BE2C (cell line): ENCODE measurements at regions not wholly inside any gene's neighbourhood (a gene's known extent, or its start where the extent isn't known, plus 50 kb on each side); places are given as distances from the start of the nearest gene placed in this dataset.

Source experiments
- DNase-seq: peaks from one replicate; pipeline ENCODE4 v3.0.0-alpha.2; 2020
- H3K27me3 ChIP-seq: fragments of 250-450 bp; sonication (Bioruptor Pico); 2 replicates; pipeline ENCODE4 v1.5.1; 2020; ENCODE audit warnings: mild to moderate bottlenecking
- H3K36me3 ChIP-seq: fragments of 250-450 bp; sonication (Bioruptor Pico); 2 replicates; pipeline ENCODE4 v1.5.1; 2020; ENCODE audit warnings: mild to moderate bottlenecking
- H3K4me1 ChIP-seq: fragments of 250-450 bp; sonication (Bioruptor Pico); 2 replicates; pipeline ENCODE4 v1.5.1; 2020
- H3K4me3 ChIP-seq: 2 replicates; pipeline ENCODE4 v1.5.1; 2011; ENCODE audit warnings: low read depth, low read length
- H3K9me3 ChIP-seq: fragments of 250-450 bp; sonication (Bioruptor Pico); 2 replicates; pipeline ENCODE4 v1.5.1; 2020
- TF ChIP-seq, protein P1 (sequence below): IDR thresholded peaks from 2 replicates; pipeline ENCODE4 v1.5.1; 2012; ENCODE audit warnings: mild to moderate bottlenecking, low read depth, low read length

DNA sequence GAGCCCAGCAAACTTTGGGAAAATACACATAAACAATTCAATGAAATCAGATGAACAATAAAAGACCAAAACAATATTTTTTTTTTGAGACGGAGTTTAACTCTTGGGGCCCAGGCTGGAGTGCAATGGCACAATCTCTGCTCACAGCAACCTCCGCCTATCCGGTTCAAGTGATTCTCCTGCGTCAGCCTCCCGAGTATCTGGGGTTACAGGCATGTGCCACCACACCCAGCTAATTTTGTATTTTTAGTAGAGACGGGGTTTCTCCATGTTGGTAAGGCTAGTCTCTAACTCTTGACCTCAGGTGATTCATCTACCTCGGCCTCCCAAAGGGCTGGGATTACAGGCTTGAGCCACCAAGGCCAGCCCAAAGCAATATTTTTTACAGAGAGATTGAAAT lies 1588.5 kb downstream of the BRINP3 start:
- H3K9me3 ChIP-seq = no peaks in the 10 kb centered on the region

DNA sequence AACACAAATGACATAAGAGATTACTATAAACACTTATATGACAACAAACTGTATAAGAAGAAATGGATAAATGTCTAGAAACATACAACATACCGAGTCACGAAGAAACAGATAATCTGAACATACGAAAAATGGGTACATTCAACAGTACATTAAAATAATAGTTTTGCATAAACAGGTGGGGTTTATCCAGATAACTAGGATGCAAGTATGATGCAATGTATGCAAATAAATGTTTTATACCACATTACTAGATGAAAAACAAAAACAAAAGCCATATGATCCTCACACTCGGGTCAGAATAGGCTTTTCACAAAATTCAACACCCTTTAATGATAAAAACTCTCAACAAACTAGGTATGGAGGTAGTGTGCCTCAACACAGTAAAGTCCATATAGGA lies 1585.7 kb downstream of the BRINP3 start:
- H3K27me3 ChIP-seq = no peaks in the 10 kb centered on the region
- no peaks in the 10 kb centered on the region for H3K4me1 ChIP-seq
- no peaks in the 10 kb centered on the region for H3K36me3 ChIP-seq
- TF ChIP-seq, protein P1, sequence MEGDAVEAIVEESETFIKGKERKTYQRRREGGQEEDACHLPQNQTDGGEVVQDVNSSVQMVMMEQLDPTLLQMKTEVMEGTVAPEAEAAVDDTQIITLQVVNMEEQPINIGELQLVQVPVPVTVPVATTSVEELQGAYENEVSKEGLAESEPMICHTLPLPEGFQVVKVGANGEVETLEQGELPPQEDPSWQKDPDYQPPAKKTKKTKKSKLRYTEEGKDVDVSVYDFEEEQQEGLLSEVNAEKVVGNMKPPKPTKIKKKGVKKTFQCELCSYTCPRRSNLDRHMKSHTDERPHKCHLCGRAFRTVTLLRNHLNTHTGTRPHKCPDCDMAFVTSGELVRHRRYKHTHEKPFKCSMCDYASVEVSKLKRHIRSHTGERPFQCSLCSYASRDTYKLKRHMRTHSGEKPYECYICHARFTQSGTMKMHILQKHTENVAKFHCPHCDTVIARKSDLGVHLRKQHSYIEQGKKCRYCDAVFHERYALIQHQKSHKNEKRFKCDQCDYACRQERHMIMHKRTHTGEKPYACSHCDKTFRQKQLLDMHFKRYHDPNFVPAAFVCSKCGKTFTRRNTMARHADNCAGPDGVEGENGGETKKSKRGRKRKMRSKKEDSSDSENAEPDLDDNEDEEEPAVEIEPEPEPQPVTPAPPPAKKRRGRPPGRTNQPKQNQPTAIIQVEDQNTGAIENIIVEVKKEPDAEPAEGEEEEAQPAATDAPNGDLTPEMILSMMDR = no peak
- DNase-seq = no peak
- no peak overlapping the region for H3K4me3 ChIP-seq
- no peaks in the 10 kb centered on the region for H3K9me3 ChIP-seq

More for the DNA sequence above, 1588.5 kb downstream of the BRINP3 start:
- no peak for DNase-seq
- H3K36me3 ChIP-seq = no peaks in the 10 kb centered on the region
- no peaks in the 10 kb centered on the region for H3K4me1 ChIP-seq
- TF ChIP-seq, protein P1 = no peak
- H3K4me3 ChIP-seq = no peak overlapping the region
- H3K27me3 ChIP-seq = no peaks in the 10 kb centered on the region

DNA sequence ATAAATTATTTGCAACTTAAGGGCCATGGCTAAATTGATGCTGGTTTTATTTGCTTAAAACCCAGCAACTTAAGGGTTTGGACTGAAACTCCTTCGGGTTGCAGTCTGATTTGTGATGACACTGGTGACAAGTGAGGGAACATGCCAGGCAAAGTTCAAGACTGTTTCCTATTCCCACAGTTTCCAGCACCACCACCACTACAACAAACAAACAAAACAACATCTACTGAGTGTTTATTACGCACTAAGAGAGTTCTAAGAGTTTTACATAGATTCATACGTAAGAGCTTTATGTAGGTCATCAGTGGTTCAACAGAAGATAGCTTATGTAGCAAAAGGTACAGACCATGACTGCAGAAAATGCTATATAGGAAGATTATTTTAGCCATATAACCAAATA lies 1582.1 kb downstream of the BRINP3 start:
- H3K4me3 ChIP-seq = no peak overlapping the region
- no peaks in the 10 kb centered on the region for H3K27me3 ChIP-seq
- TF ChIP-seq, protein P1 = no peak
- DNase-seq = no peak
- H3K9me3 ChIP-seq = peaks cover 3% of the 10 kb centered on the region; the same call in 1 of the 2 replicates
- H3K4me1 ChIP-seq = no peaks in the 10 kb centered on the region
- H3K36me3 ChIP-seq = no peaks in the 10 kb centered on the region

DNA sequence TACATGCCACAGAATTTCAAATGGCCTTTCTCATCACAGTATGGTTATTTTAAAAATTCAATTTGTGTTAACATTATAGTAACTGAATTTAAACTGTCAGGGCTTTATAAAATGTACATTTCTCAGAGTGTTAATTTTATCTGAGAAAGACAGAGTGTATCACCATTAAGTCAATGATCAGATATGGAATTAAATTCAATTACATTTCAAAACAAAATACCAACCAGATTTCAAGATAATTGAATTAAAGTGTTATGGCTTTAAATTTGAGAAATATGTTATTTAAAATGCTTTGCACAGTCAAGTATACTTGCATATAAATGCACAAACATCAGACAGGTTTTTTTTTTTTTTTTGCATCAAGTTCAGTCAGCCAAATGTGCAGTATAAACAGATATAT lies 1574.4 kb downstream of the BRINP3 start:
- H3K9me3 ChIP-seq = no peaks in the 10 kb centered on the region
- no peak for DNase-seq
- H3K36me3 ChIP-seq = no peaks in the 10 kb centered on the region
- H3K4me3 ChIP-seq = no peak overlapping the region
- TF ChIP-seq, protein P1 = no peak
- no peaks in the 10 kb centered on the region for H3K4me1 ChIP-seq
- no peaks in the 10 kb centered on the region for H3K27me3 ChIP-seq

DNA sequence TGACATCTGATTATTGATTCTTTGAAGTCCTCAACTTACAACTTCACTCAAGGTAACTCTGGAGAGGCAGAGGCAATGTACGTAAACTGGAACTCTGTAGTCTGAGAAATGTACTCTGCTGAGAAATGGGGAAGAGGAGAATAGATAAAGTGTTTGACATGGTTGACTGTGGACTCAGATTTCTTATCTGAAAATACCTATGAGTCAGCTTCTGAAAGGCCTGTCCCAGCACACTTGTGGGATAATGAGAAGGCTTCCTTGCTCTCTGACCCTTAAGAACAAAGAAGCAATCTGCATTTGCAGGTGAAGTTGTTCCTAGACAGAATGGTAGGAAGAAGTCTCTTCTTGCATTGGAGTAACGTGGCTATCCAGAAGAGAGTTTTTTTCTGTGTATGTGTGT lies 1573.5 kb downstream of the BRINP3 start:
- Histone ChIP-seq H3K4me3 (no peak overlapping the region), H3K27me3 (no peaks in the 10 kb centered on the region), H3K36me3 (no peaks in the 10 kb centered on the region), H3K9me3 (no peaks in the 10 kb centered on the region), H3K4me1 (no peaks in the 10 kb centered on the region)
- no peak for DNase-seq
- TF ChIP-seq, protein P1 = no peak

DNA sequence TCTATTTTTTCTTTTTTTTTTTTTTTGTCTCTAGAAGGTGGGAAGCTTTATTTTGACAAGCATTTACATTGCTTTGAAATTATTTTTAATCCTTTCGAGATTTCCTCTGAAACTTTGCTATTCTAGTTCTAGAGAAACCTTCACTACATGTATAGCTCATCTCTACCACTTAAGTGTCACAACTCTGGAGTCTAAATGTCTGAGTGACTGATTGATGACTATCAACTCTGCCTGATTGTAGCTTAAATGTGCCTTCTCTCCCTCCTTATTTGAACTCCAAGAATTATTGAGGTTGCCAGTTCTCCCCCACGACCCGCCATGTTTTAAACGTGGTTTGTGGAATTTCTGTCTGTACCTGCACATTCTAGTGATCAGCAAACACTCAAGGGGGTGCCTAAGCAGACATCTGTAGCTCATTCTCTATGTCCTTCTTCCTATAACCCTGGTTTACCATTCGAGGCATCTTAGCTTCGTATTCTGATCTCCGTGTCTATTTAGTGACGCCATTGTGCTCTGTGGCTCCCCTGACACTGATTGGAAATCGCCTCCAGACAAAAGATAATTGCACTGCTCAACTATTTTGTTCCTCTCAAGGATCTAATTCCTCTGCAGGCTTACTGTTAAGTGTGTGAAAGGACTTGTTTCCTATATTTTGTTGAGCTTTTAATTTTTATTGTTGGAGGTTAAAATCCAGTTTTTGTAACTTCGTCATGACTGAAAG lies 1570.6 kb downstream of the BRINP3 start:
- Histone ChIP-seq H3K27me3 (no peaks in the 10 kb centered on the region), H3K36me3 (no peaks in the 10 kb centered on the region), H3K4me3 (no peak overlapping the region), H3K4me1 (no peaks in the 10 kb centered on the region), H3K9me3 (no peaks in the 10 kb centered on the region; the same call in 1 of the 2 replicates)
- DNase-seq = no peak
- TF ChIP-seq, protein P1 = no peak
